ENCODE measurements at regions not wholly inside any gene's neighbourhood (a gene's known extent, or its start where the extent isn't known, plus 50 kb on each side); places are given as distances from the start of the nearest gene placed in this dataset.

- H3K4me1 Mint-ChIP-seq: peaks cover 4% of the 10 kb centered on the region
Measured at GRCh38 chr7:37531225-37531624, 82.6 kb upstream of the ELMO1 start.

GRCh38 chr7:37532636-37533035 lies 84.0 kb upstream of the ELMO1 start:
- DNase-seq: no peak
- no peak overlapping the region for H3K27ac Mint-ChIP-seq
- no peaks in the 10 kb centered on the region for H4K20me1 ChIP-seq (ENCODE audit: insufficient read depth, low read length)
- no peaks in the 10 kb centered on the region for H3K4me1 ChIP-seq (ENCODE audit: control insufficient read depth in 1 of 2, insufficient read depth in 2 of 2, low read length in 2 of 2)
- no peak overlapping the region for H3K4me3 ChIP-seq (replicated peaks in 1 of 3; ENCODE audit: low read depth in 2 of 3, low read length in 3 of 3)
- no CpG with 5 or more reads among the region's 3 CpGs for WGBS (ENCODE audit: insufficient coverage)
- no peak overlapping the region for H3K4me2 ChIP-seq (replicated peaks; ENCODE audit: extremely low read depth, low read length, poor library complexity, severe bottlenecking)
- H3K27me3 Mint-ChIP-seq (ENCODE audit: low read depth in 3 of 3): peaks cover 0 to 3% (median 2%) of the 10 kb centered on the region in 3 donors
- no peaks in the 10 kb centered on the region for H3K79me2 ChIP-seq (ENCODE audit: insufficient read depth, low read length)
- no peak overlapping the region for H3K27ac ChIP-seq (ENCODE audit: low read depth in 1 of 2, low read length in 2 of 2)
- H3K36me3 Mint-ChIP-seq: no peaks in the 10 kb centered on the region
- no peaks in the 10 kb centered on the region for H3K36me3 ChIP-seq (replicated peaks in 1 of 2; ENCODE audit: control insufficient read depth in 1 of 2, insufficient read depth in 2 of 2, low read length in 2 of 2)
- H3K4me3 Mint-ChIP-seq: no peak overlapping the region
- no peak overlapping the region for H2AFZ ChIP-seq (ENCODE audit: insufficient read depth, low read depth, low read length, poor library complexity, severe bottlenecking)
- H3K9ac ChIP-seq (ENCODE audit: insufficient read depth, low read length, poor library complexity, severe bottlenecking): no peak overlapping the region
- peaks cover 4% of the 10 kb centered on the region for H3K4me1 Mint-ChIP-seq
- TF ChIP-seq CTCF (IDR thresholded peaks at IDR 0.05): no peak
- no peaks in the 10 kb centered on the region for H3K27me3 ChIP-seq (ENCODE audit: control insufficient read depth in 2 of 2, insufficient read depth in 2 of 2, low read length in 2 of 2)
- intact Hi-C loops (cut with micrococcal nuclease): no loop called here
- no peaks in the 10 kb centered on the region for H3K9me3 ChIP-seq (replicated peaks in 1 of 2; ENCODE audit: control insufficient read depth in 1 of 2, insufficient read depth in 1 of 2, low read length in 2 of 2)
- peaks cover 0 to 2% (median 0%) of the 10 kb centered on the region in 7 donors for H3K9me3 Mint-ChIP-seq

More at GRCh38 chr7:37531225-37531624, 82.6 kb upstream of the ELMO1 start:
- DNase-seq: no peak
- Histone ChIP-seq H3K4me1 (ENCODE audit: control insufficient read depth in 1 of 2, insufficient read depth in 2 of 2, low read length in 2 of 2) (no peaks in the 10 kb centered on the region), H2AFZ (ENCODE audit: insufficient read depth, low read depth, low read length, poor library complexity, severe bottlenecking) (no peak overlapping the region), H3K4me3 (replicated peaks in 1 of 3; ENCODE audit: low read depth in 2 of 3, low read length in 3 of 3) (no peak overlapping the region), H4K20me1 (ENCODE audit: insufficient read depth, low read length) (no peaks in the 10 kb centered on the region), H3K4me2 (replicated peaks; ENCODE audit: extremely low read depth, low read length, poor library complexity, severe bottlenecking) (no peak overlapping the region), H3K36me3 (replicated peaks in 1 of 2; ENCODE audit: control insufficient read depth in 1 of 2, insufficient read depth in 2 of 2, low read length in 2 of 2) (no peaks in the 10 kb centered on the region), H3K27ac (ENCODE audit: low read depth in 1 of 2, low read length in 2 of 2) (no peak overlapping the region), H3K9ac (ENCODE audit: insufficient read depth, low read length, poor library complexity, severe bottlenecking) (no peak overlapping the region), H3K79me2 (ENCODE audit: insufficient read depth, low read length) (no peaks in the 10 kb centered on the region), H3K9me3 (replicated peaks in 1 of 2; ENCODE audit: control insufficient read depth in 1 of 2, insufficient read depth in 1 of 2, low read length in 2 of 2) (no peaks in the 10 kb centered on the region), H3K27me3 (ENCODE audit: control insufficient read depth in 2 of 2, insufficient read depth in 2 of 2, low read length in 2 of 2) (no peaks in the 10 kb centered on the region)
- TF ChIP-seq CTCF (IDR thresholded peaks at IDR 0.05): no peak
- H3K4me3 Mint-ChIP-seq: no peak overlapping the region
- no peak overlapping the region for H3K27ac Mint-ChIP-seq
- intact Hi-C loops (cut with micrococcal nuclease): no loop called here
- peaks cover 0 to 2% (median 0%) of the 10 kb centered on the region in 7 donors for H3K9me3 Mint-ChIP-seq
- 0% methylated on average over 2 of the region's 6 CpGs for WGBS (ENCODE audit: insufficient coverage)
- peaks cover 0 to 2% (median 2%) of the 10 kb centered on the region in 3 donors for H3K27me3 Mint-ChIP-seq (ENCODE audit: low read depth in 3 of 3)
- H3K36me3 Mint-ChIP-seq: no peaks in the 10 kb centered on the region
